ENCODE measurements at regions not wholly inside any gene's neighbourhood (a gene's known extent, or its start where the extent isn't known, plus 50 kb on each side); places are given as distances from the start of the nearest gene placed in this dataset.

GRCh38 chr6:209432-210103 lies 82.7 kb upstream of the DUSP22 start:
- no peak for DNase-seq (ENCODE audit: low read depth in 2 of 2)

GRCh38 chr6:210104-210456 lies 82.2 kb upstream of the DUSP22 start:
- DNase-seq (ENCODE audit: low read depth in 2 of 2), result no peak

- no peak for DNase-seq (ENCODE audit: low read depth in 2 of 2)
Observed at GRCh38 chr6:210778-211374, 81.4 kb upstream of the DUSP22 start.

GRCh38 chr6:211871-212497 lies 80.3 kb upstream of the DUSP22 start:
- no peak for DNase-seq (ENCODE audit: low read depth in 2 of 2)

- no peak for DNase-seq (ENCODE audit: low read depth in 2 of 2)
Observed at GRCh38 chr6:213284-213683, 79.0 kb upstream of the DUSP22 start.

GRCh38 chr6:214428-214827 lies 77.9 kb upstream of the DUSP22 start:
- no peak for DNase-seq (ENCODE audit: low read depth in 2 of 2)

GRCh38 chr6:215335-216034 lies 76.8 kb upstream of the DUSP22 start:
- DNase-seq (ENCODE audit: low read depth in 2 of 2), result no peak

- no peak for DNase-seq (ENCODE audit: low read depth in 2 of 2)
Observed at GRCh38 chr6:217048-217659, 75.1 kb upstream of the DUSP22 start.

GRCh38 chr6:218153-219018 lies 73.9 kb upstream of the DUSP22 start:
- no peak for DNase-seq (ENCODE audit: low read depth in 2 of 2)

GRCh38 chr6:219019-219570 lies 73.2 kb upstream of the DUSP22 start:
- no peak for DNase-seq (ENCODE audit: low read depth in 2 of 2)

GRCh38 chr6:219641-220198 lies 72.6 kb upstream of the DUSP22 start:
- DNase-seq (ENCODE audit: low read depth in 2 of 2), result peak in 1 of 2 experiments; percentile 12

- no peak for DNase-seq (ENCODE audit: low read depth in 2 of 2)
Observed at GRCh38 chr6:220312-220711, 72.0 kb upstream of the DUSP22 start.

- peak in 1 of 2 experiments; percentile 14 for DNase-seq (ENCODE audit: low read depth in 2 of 2)
Observed at GRCh38 chr6:220721-221475, 71.4 kb upstream of the DUSP22 start.

- DNase-seq (ENCODE audit: low read depth in 2 of 2), result no peak
Observed at GRCh38 chr6:221531-222349, 70.5 kb upstream of the DUSP22 start.

GRCh38 chr6:222468-222867 lies 69.8 kb upstream of the DUSP22 start:
- DNase-seq (ENCODE audit: low read depth in 2 of 2), result no peak

GRCh38 chr6:223136-223535 lies 69.2 kb upstream of the DUSP22 start:
- DNase-seq (ENCODE audit: low read depth in 2 of 2), result no peak

- DNase-seq (ENCODE audit: low read depth in 2 of 2), result no peak
Observed at GRCh38 chr6:223763-224162, 68.5 kb upstream of the DUSP22 start.

- no peak for DNase-seq (ENCODE audit: low read depth in 2 of 2)
Observed at GRCh38 chr6:224350-224749, 67.9 kb upstream of the DUSP22 start.

GRCh38 chr6:225121-225721 lies 67.1 kb upstream of the DUSP22 start:
- DNase-seq (ENCODE audit: low read depth in 2 of 2), result no peak
